ENCODE measurements at regions not wholly inside any gene's neighbourhood (a gene's known extent, or its start where the extent isn't known, plus 50 kb on each side); places are given as distances from the start of the nearest gene placed in this dataset.

GRCh38 chr7:52700349-52700748, 335.1 kb upstream of the POM121L12 start:
- ATAC-seq (no peak), DNase-seq (no peak)
- H3K27ac ChIP-seq, result no peak overlapping the region
- no peaks in the 10 kb centered on the region for H3K4me1 ChIP-seq
- no peak overlapping the region for H3K4me3 ChIP-seq
- H3K27me3 ChIP-seq, result no peaks in the 10 kb centered on the region
- H3K9me3 ChIP-seq, result peaks cover 0 to 13% (median 0%) of the 10 kb centered on the region in 11 donors
- TF ChIP-seq CTCF (IDR thresholded peaks at IDR 0.05), result no peak
- intact Hi-C loops (cut with DNase I), result no loop called here
- H3K36me3 ChIP-seq, result no peaks in the 10 kb centered on the region
- 35 to 49% methylated on average over 2 of the region's 2 CpGs for WGBS, 2 donors

- intact Hi-C loops (cut with DNase I), result no loop called here
- H3K27ac ChIP-seq, result no peak overlapping the region
- no peaks in the 10 kb centered on the region for H3K4me1 ChIP-seq
- ATAC-seq (no peak), DNase-seq (no peak)
- WGBS, 2 donors, result 34 to 50% methylated on average over 5 of the region's 5 CpGs
- no peak for TF ChIP-seq CTCF (IDR thresholded peaks at IDR 0.05)
- H3K36me3 ChIP-seq, result no peaks in the 10 kb centered on the region
- no peak overlapping the region for H3K4me3 ChIP-seq
- peaks cover 0 to 13% (median 0%) of the 10 kb centered on the region in 11 donors for H3K9me3 ChIP-seq
- no peaks in the 10 kb centered on the region for H3K27me3 ChIP-seq
These were observed 339.3 kb upstream of the POM121L12 start for GRCh38 chr7:52695973-52696595.

GRCh38 chr7:52691257-52691656, 344.2 kb upstream of the POM121L12 start:
- no peak overlapping the region for H3K4me3 ChIP-seq
- ATAC-seq, result no peak
- intact Hi-C loops (cut with DNase I), result no loop called here
- H3K36me3 ChIP-seq, result no peaks in the 10 kb centered on the region
- 50 to 61% methylated on average over 1 of the region's 1 CpG for WGBS, 2 donors
- H3K27me3 ChIP-seq, result no peaks in the 10 kb centered on the region
- peaks cover 0 to 5% (median 0%) of the 10 kb centered on the region in 11 donors for H3K9me3 ChIP-seq
- DNase-seq, result no peak
- no peaks in the 10 kb centered on the region for H3K4me1 ChIP-seq
- TF ChIP-seq CTCF (IDR thresholded peaks at IDR 0.05), result no peak
- no peak overlapping the region for H3K27ac ChIP-seq

GRCh38 chr7:52689912-52690311, 345.5 kb upstream of the POM121L12 start:
- no peaks in the 10 kb centered on the region for H3K27me3 ChIP-seq
- H3K4me1 ChIP-seq, result no peaks in the 10 kb centered on the region
- no peak for ATAC-seq
- WGBS, 2 donors, result 78 to 87% methylated on average over 2 of the region's 2 CpGs
- no peak overlapping the region for H3K27ac ChIP-seq
- no peak overlapping the region for H3K4me3 ChIP-seq
- H3K36me3 ChIP-seq, result no peaks in the 10 kb centered on the region
- intact Hi-C loops (cut with DNase I), result no loop called here
- no peak for DNase-seq
- H3K9me3 ChIP-seq, result peaks cover 0 to 5% (median 0%) of the 10 kb centered on the region in 11 donors
- no peak for TF ChIP-seq CTCF (IDR thresholded peaks at IDR 0.05)

All from heart right ventricle (tissue), 16 donors.